ENCODE measurements at regions not wholly inside any gene's neighbourhood (a gene's known extent, or its start where the extent isn't known, plus 50 kb on each side); places are given as distances from the start of the nearest gene placed in this dataset.

- no peak for DNase-seq
- H3K36me3 ChIP-seq (ENCODE audit: control insufficient read depth, insufficient read depth, low read length), result no peaks in the 10 kb centered on the region
- no peaks in the 10 kb centered on the region for H3K9me3 ChIP-seq (ENCODE audit: control insufficient read depth, low read depth, low read length)
- no peak overlapping the region for H3K27ac ChIP-seq (ENCODE audit: low read length)
- no peaks in the 10 kb centered on the region for H3K27me3 ChIP-seq (ENCODE audit: control insufficient read depth, insufficient read depth, low read length)
- no peaks in the 10 kb centered on the region for H3K4me1 ChIP-seq (ENCODE audit: control insufficient read depth, insufficient read depth, low read length)
- no peak overlapping the region for H3K4me3 ChIP-seq (ENCODE audit: low read length)
- no CpG with 5 or more reads among the region's 1 CpG for WGBS (ENCODE audit: insufficient coverage, low lambda C conversion rate)
Measured at GRCh38 chrX:96311366-96311765, 373.3 kb upstream of the DIAPH2 start.

DNA sequence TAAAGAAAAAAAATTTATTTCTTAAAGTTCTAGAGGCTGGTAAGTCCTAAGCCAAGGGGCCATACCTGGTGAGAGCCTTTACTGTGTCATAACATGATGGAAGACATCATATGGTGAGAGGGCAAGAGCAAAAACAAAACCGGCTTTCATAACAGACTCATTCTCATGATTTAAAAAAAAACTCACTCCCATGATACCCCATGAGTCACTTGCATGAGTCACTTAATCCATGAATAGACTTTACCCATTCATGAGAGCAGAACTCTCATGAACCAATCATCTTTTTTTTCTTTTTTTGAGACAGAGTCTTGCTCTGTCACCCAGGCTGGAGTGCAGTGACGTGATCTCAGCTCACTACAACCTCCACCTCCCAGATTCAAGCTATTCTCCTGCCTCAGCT lies 369.7 kb upstream of the DIAPH2 start:
- Histone ChIP-seq H3K9me3 (ENCODE audit: control insufficient read depth, low read depth, low read length) (no peaks in the 10 kb centered on the region), H3K27me3 (ENCODE audit: control insufficient read depth, insufficient read depth, low read length) (no peaks in the 10 kb centered on the region), H3K36me3 (ENCODE audit: control insufficient read depth, insufficient read depth, low read length) (no peaks in the 10 kb centered on the region), H3K4me1 (ENCODE audit: control insufficient read depth, insufficient read depth, low read length) (no peaks in the 10 kb centered on the region), H3K4me3 (ENCODE audit: low read length) (no peak overlapping the region), H3K27ac (ENCODE audit: low read length) (no peak overlapping the region)
- DNase-seq, result no peak
- no CpG with 5 or more reads among the region's 2 CpGs for WGBS (ENCODE audit: insufficient coverage, low lambda C conversion rate)

DNA sequence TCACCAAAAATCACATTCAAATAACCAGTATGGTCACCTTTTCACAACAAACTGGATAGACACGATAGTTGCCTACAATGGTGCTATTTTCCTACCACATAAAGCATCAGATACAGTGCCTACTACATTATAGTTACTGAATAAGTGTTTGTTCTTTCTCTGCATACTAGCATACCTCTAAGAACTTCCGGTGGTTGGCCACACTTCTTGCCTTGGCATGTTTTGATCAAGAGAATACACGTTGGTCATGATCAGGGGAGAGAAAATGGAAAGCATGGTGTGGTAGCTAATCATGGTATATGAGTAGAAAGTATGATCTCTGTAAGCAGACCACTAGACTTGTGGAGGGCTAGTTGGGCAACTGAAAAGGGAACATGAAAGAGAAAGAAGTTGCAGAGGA lies 322.8 kb upstream of the DIAPH2 start:
- DNase-seq, result no peak
- Histone ChIP-seq H3K27me3 (ENCODE audit: control insufficient read depth, insufficient read depth, low read length) (no peaks in the 10 kb centered on the region), H3K4me1 (ENCODE audit: control insufficient read depth, insufficient read depth, low read length) (no peaks in the 10 kb centered on the region), H3K4me3 (ENCODE audit: low read length) (no peak overlapping the region), H3K9me3 (ENCODE audit: control insufficient read depth, low read depth, low read length) (no peaks in the 10 kb centered on the region), H3K36me3 (ENCODE audit: control insufficient read depth, insufficient read depth, low read length) (no peaks in the 10 kb centered on the region), H3K27ac (ENCODE audit: low read length) (no peak overlapping the region)
- no CpG with 5 or more reads among the region's 3 CpGs for whole genome bisulfite sequencing (ENCODE audit: insufficient coverage, low lambda C conversion rate)

DNA sequence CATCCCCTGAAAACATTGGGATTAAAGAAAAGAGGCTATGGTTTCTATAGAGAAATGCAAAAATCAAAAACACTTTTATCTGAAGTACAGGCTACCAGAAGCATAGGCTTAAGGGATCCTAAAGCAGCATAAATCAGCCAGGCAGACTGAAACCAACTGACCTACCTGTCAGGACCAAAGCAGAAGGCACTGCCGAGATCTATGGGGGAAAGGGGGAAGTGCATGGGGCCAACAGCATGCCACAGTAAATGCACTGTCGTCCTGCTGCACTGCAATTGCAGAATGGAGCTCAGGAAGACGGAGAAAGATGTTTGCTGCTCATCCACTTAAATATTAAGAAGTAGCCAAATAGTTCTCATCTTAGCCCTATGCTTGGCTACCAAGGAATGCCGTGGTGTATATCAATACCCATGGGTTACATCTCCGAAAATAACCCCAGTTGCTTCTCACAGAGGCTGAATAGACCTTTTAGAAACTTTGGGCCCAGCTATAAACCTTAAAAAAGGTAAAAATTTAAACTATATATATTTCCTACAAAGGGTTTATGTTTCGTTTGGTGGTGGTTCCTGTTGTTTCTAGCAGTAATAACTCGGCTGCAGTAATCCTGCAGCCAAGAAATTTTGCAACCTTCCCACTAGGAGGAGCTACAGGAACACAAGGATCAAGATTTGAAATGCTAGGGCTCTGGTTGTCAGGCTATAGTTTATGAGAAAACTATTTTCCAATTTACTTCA lies 312.2 kb upstream of the DIAPH2 start:
- Histone ChIP-seq H3K27ac (ENCODE audit: low read length) (no peak overlapping the region), H3K27me3 (ENCODE audit: control insufficient read depth, insufficient read depth, low read length) (no peaks in the 10 kb centered on the region), H3K9me3 (ENCODE audit: control insufficient read depth, low read depth, low read length) (no peaks in the 10 kb centered on the region), H3K36me3 (ENCODE audit: control insufficient read depth, insufficient read depth, low read length) (no peaks in the 10 kb centered on the region), H3K4me3 (ENCODE audit: low read length) (no peak overlapping the region), H3K4me1 (ENCODE audit: control insufficient read depth, insufficient read depth, low read length) (no peaks in the 10 kb centered on the region)
- no CpG with 5 or more reads among the region's 7 CpGs for WGBS (ENCODE audit: insufficient coverage, low lambda C conversion rate)
- DNase-seq, result peak; percentile 8 to 14

DNA sequence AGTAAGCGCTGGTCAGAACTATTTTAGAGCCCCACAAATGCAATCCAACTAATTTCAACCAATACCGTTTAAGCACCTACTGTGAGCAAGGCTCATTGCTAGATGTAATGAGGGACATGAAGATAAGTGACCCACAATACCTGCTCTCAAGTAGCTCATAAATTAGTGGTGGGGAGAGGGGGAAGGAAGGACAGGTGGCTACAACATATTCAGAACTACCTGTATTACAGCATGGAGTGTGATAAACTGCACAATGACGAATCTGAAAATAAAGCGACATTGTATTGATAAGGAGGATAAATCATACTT lies 311.6 kb upstream of the DIAPH2 start:
- no CpG with 5 or more reads among the region's 4 CpGs for WGBS (ENCODE audit: insufficient coverage, low lambda C conversion rate)
- no peaks in the 10 kb centered on the region for H3K36me3 ChIP-seq (ENCODE audit: control insufficient read depth, insufficient read depth, low read length)

GRCh38 chrX:96376266-96376665 lies 308.4 kb upstream of the DIAPH2 start:
- WGBS (ENCODE audit: insufficient coverage, low lambda C conversion rate), result no CpG with 5 or more reads among the region's 2 CpGs
- H3K4me3 ChIP-seq (ENCODE audit: low read length), result no peak overlapping the region
- H3K4me1 ChIP-seq (ENCODE audit: control insufficient read depth, insufficient read depth, low read length), result no peaks in the 10 kb centered on the region
- H3K27me3 ChIP-seq (ENCODE audit: control insufficient read depth, insufficient read depth, low read length), result no peaks in the 10 kb centered on the region
- no peak overlapping the region for H3K27ac ChIP-seq (ENCODE audit: low read length)
- H3K36me3 ChIP-seq (ENCODE audit: control insufficient read depth, insufficient read depth, low read length), result no peaks in the 10 kb centered on the region
- no peaks in the 10 kb centered on the region for H3K9me3 ChIP-seq (ENCODE audit: control insufficient read depth, low read depth, low read length)
- DNase-seq, result no peak

More for the DNA sequence above, 311.6 kb upstream of the DIAPH2 start:
- no peak for DNase-seq
- Histone ChIP-seq H3K27me3 (ENCODE audit: control insufficient read depth, insufficient read depth, low read length) (no peaks in the 10 kb centered on the region), H3K4me1 (ENCODE audit: control insufficient read depth, insufficient read depth, low read length) (no peaks in the 10 kb centered on the region), H3K4me3 (ENCODE audit: low read length) (no peak overlapping the region), H3K27ac (ENCODE audit: low read length) (no peak overlapping the region), H3K9me3 (ENCODE audit: control insufficient read depth, low read depth, low read length) (no peaks in the 10 kb centered on the region)

GRCh38 chrX:96379951-96380350 lies 304.7 kb upstream of the DIAPH2 start:
- H3K36me3 ChIP-seq (ENCODE audit: control insufficient read depth, insufficient read depth, low read length), result no peaks in the 10 kb centered on the region
- DNase-seq, result no peak
- no peaks in the 10 kb centered on the region for H3K9me3 ChIP-seq (ENCODE audit: control insufficient read depth, low read depth, low read length)
- no peaks in the 10 kb centered on the region for H3K4me1 ChIP-seq (ENCODE audit: control insufficient read depth, insufficient read depth, low read length)
- H3K27ac ChIP-seq (ENCODE audit: low read length), result no peak overlapping the region
- no CpG with 5 or more reads among the region's 1 CpG for WGBS (ENCODE audit: insufficient coverage, low lambda C conversion rate)
- no peaks in the 10 kb centered on the region for H3K27me3 ChIP-seq (ENCODE audit: control insufficient read depth, insufficient read depth, low read length)
- no peak overlapping the region for H3K4me3 ChIP-seq (ENCODE audit: low read length)

DNA sequence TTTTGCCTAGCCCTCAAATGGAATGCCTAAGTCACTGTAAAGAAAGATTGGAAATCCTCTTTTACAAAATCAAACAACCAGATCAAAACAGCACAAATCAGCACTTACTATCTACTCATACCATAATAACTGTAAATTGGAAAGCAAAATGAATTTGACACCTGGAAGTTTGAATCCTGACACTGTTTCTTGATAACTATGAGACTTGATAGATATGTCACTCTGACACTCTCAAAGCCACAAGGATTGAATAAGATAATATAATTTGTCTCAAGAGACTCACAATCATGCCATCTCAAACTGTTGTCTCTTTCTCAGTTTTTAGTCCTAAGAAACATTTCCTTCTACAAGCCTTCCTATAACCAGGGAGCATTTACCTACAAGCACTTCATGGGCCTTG lies 302.6 kb upstream of the DIAPH2 start:
- H3K9me3 ChIP-seq (ENCODE audit: control insufficient read depth, low read depth, low read length), result no peaks in the 10 kb centered on the region
- no peak for DNase-seq

DNA sequence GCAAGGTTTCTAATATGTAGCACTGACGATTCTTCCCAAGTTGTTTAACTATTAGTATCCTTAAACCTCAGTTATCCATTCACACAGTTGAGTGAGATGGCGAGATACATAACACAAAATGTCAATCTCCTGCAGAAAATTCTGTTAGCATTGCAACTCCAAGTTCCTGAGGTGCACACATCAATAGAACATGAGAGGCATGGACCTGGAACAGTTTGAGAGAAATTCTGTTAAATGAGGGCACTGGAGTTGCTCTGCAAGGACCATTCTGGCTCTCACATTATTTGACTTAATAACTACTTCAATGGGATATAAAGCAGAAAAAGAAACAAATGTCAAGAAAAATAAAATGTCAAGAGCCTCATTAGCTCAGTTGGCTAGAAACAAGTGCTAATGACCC lies 301.2 kb upstream of the DIAPH2 start:
- H3K4me1 ChIP-seq (ENCODE audit: control insufficient read depth, insufficient read depth, low read length), result no peaks in the 10 kb centered on the region
- whole genome bisulfite sequencing (ENCODE audit: insufficient coverage, low lambda C conversion rate), result no CpG with 5 or more reads among the region's 2 CpGs
- no peak overlapping the region for H3K27ac ChIP-seq (ENCODE audit: low read length)
- H3K9me3 ChIP-seq (ENCODE audit: control insufficient read depth, low read depth, low read length), result no peaks in the 10 kb centered on the region
- no peak for DNase-seq
- no peaks in the 10 kb centered on the region for H3K27me3 ChIP-seq (ENCODE audit: control insufficient read depth, insufficient read depth, low read length)
- H3K36me3 ChIP-seq (ENCODE audit: control insufficient read depth, insufficient read depth, low read length), result no peaks in the 10 kb centered on the region
- H3K4me3 ChIP-seq (ENCODE audit: low read length), result no peak overlapping the region

More for the DNA sequence above, 302.6 kb upstream of the DIAPH2 start:
- Histone ChIP-seq H3K4me1 (ENCODE audit: control insufficient read depth, insufficient read depth, low read length) (no peaks in the 10 kb centered on the region), H3K27me3 (ENCODE audit: control insufficient read depth, insufficient read depth, low read length) (no peaks in the 10 kb centered on the region), H3K36me3 (ENCODE audit: control insufficient read depth, insufficient read depth, low read length) (no peaks in the 10 kb centered on the region), H3K27ac (ENCODE audit: low read length) (no peak overlapping the region), H3K4me3 (ENCODE audit: low read length) (no peak overlapping the region)

GRCh38 chrX:96386325-96386724 lies 298.3 kb upstream of the DIAPH2 start:
- no peak for DNase-seq
- Histone ChIP-seq H3K4me3 (ENCODE audit: low read length) (no peak overlapping the region), H3K27ac (ENCODE audit: low read length) (no peak overlapping the region), H3K9me3 (ENCODE audit: control insufficient read depth, low read depth, low read length) (no peaks in the 10 kb centered on the region), H3K36me3 (ENCODE audit: control insufficient read depth, insufficient read depth, low read length) (no peaks in the 10 kb centered on the region), H3K27me3 (ENCODE audit: control insufficient read depth, insufficient read depth, low read length) (no peaks in the 10 kb centered on the region), H3K4me1 (ENCODE audit: control insufficient read depth, insufficient read depth, low read length) (no peaks in the 10 kb centered on the region)
- no CpG with 5 or more reads among the region's 3 CpGs for WGBS (ENCODE audit: insufficient coverage, low lambda C conversion rate)

- Histone ChIP-seq H3K27ac (ENCODE audit: low read length) (no peak overlapping the region), H3K36me3 (ENCODE audit: control insufficient read depth, insufficient read depth, low read length) (no peaks in the 10 kb centered on the region), H3K4me3 (ENCODE audit: low read length) (no peak overlapping the region), H3K27me3 (ENCODE audit: control insufficient read depth, insufficient read depth, low read length) (no peaks in the 10 kb centered on the region), H3K9me3 (ENCODE audit: control insufficient read depth, low read depth, low read length) (no peaks in the 10 kb centered on the region), H3K4me1 (ENCODE audit: control insufficient read depth, insufficient read depth, low read length) (no peaks in the 10 kb centered on the region)
- DNase-seq, result no peak
- no CpG with 5 or more reads among the region's 2 CpGs for WGBS (ENCODE audit: insufficient coverage, low lambda C conversion rate)
Measured at GRCh38 chrX:96386981-96387380, 297.7 kb upstream of the DIAPH2 start.

All from large intestine (tissue), 3 donors.